ENCODE measurements at regions not wholly inside any gene's neighbourhood (a gene's known extent, or its start where the extent isn't known, plus 50 kb on each side); places are given as distances from the start of the nearest gene placed in this dataset.

DNA sequence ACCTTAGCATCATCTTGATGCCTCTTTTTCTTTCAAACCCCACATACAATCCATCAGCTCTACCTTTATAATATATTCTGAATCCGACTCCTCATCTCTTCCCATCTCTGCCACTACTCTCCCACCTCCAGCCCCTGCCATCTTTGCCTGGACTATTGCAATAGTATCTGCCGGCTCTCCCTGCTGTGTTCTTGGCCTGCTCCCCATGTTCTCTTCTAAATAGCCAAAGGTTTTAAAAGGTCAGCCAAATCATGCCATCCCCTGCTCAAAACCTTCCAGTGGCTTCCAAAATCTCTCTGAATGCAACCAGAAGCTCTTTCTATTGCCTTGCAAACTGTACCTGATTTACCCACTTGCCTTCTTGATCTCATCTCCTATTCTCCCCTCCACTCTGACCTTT lies 266.0 kb downstream of the PTTG2 start:
- H3K9me3 ChIP-seq (ENCODE audit: low read length), result no peaks in the 10 kb centered on the region
- ATAC-seq, result no peak
- H3K27me3 ChIP-seq (ENCODE audit: control insufficient read depth in 1 of 2, insufficient read depth in 2 of 2, low read length in 2 of 2), result no peaks in the 10 kb centered on the region
- no peak overlapping the region for H3K9ac ChIP-seq (ENCODE audit: insufficient read depth, low read depth, low read length)
- H3K79me2 ChIP-seq (ENCODE audit: insufficient read depth, low read length), result no peaks in the 10 kb centered on the region
- peaks cover 56% of the 10 kb centered on the region for H3K4me1 ChIP-seq (ENCODE audit: insufficient read depth, low read length)
- H2AFZ ChIP-seq (ENCODE audit: low read length), result no peak overlapping the region
- DNase-seq (ENCODE audit: low spot score), result no peak
- ChIA-PET POLR2A (no interaction called here), CTCF (ENCODE audit: low intra/inter-chr PET ratio, low total read pairs) (no interaction called here)
- in situ Hi-C loops (cut with HindIII; ENCODE audit: extremely low pct_ligation_motif_present, low pct_unique_long_range_greater_than_20kb) (no loop called here), intact Hi-C loops (cut with micrococcal nuclease; ENCODE audit: unreplicated experiment) (no loop called here)
- H4K20me1 ChIP-seq (ENCODE audit: insufficient read depth, low read length), result no peaks in the 10 kb centered on the region
- no peaks in the 10 kb centered on the region for H3K36me3 ChIP-seq (replicated peaks in 1 of 2; ENCODE audit: control insufficient read depth in 1 of 2, insufficient read depth in 2 of 2, low read length in 2 of 2)
- H3K4me3 ChIP-seq (replicated peaks in 1 of 3; ENCODE audit: insufficient read depth in 1 of 3, low read depth in 2 of 3, low read length in 3 of 3), result no peak overlapping the region
- no peak for TF ChIP-seq TBX2 (CRISPR knock-in tag; IDR thresholded peaks at IDR 0.05; ENCODE audit: borderline replicate concordance)
- no peak for TF ChIP-seq ZBTB38 (CRISPR knock-in tag; IDR thresholded peaks at IDR 0.05)
- no peak for TF ChIP-seq ELF3 (CRISPR knock-in tag; IDR thresholded peaks at IDR 0.05)
- TF ChIP-seq U2AF1 (optimal IDR thresholded peaks at IDR 0.05; ENCODE audit: low read depth, low read length), result no peak
- no peak for TF ChIP-seq BHLHE40 (IDR thresholded peaks at IDR 0.05; ENCODE audit: low read length)
- TF ChIP-seq AGO1 (IDR thresholded peaks at IDR 0.05; ENCODE audit: low read depth, low read length, poor library complexity, severe bottlenecking), result no peak
- no peak for TF ChIP-seq NFRKB (IDR thresholded peaks at IDR 0.05)
- TF ChIP-seq MIER2 (CRISPR knock-in tag; IDR thresholded peaks at IDR 0.05), result no peak
- no peak for TF ChIP-seq ZNF441 (CRISPR knock-in tag; IDR thresholded peaks at IDR 0.05; ENCODE audit: borderline replicate concordance)
- no peak for TF ChIP-seq ZSCAN9 (CRISPR knock-in tag; IDR thresholded peaks at IDR 0.05; ENCODE audit: borderline replicate concordance)
- TF ChIP-seq, protein P1, sequence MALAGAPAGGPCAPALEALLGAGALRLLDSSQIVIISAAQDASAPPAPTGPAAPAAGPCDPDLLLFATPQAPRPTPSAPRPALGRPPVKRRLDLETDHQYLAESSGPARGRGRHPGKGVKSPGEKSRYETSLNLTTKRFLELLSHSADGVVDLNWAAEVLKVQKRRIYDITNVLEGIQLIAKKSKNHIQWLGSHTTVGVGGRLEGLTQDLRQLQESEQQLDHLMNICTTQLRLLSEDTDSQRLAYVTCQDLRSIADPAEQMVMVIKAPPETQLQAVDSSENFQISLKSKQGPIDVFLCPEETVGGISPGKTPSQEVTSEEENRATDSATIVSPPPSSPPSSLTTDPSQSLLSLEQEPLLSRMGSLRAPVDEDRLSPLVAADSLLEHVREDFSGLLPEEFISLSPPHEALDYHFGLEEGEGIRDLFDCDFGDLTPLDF (CRISPR knock-in tag; IDR thresholded peaks at IDR 0.05), result no peak
- no peak for TF ChIP-seq NFIB (CRISPR knock-in tag; IDR thresholded peaks at IDR 0.05; ENCODE audit: borderline replicate concordance)
- TF ChIP-seq CSRNP2 (CRISPR knock-in tag; conservative IDR thresholded peaks at IDR 0.05; ENCODE audit: low read depth), result no peak
- BruUV-seq (replicated peaks), result no TSS peak
- FAIRE-seq, result no peak
- no peak overlapping the region for H3K27ac ChIP-seq (ENCODE audit: extremely low read length, insufficient read depth, low read length)
- 89% methylated on average over 2 of the region's 2 CpGs for WGBS (ENCODE audit: low lambda C conversion rate)
- no peak overlapping the region for H3K4me2 ChIP-seq (ENCODE audit: low read depth, low read length)
